K562 (cell line): ENCODE measurements at regions not wholly inside any gene's neighbourhood (a gene's known extent, or its start where the extent isn't known, plus 50 kb on each side); places are given as distances from the start of the nearest gene placed in this dataset.

ENCODE experiments used
- ATAC-seq: fragments of 200-7000 bp; cut with Tn5 transposase; 3 replicates; pipeline ENCODE4 v1.9.1; 2020; ENCODE audit warnings: moderate library complexity
- BruUV-seq: library from RNA; stranded (reverse); fragments of 400-500 nt; replicated peaks from 2 replicates; lab custom pipeline; 2021; lab: Mats Ljungman, UMichigan
- CTCF ChIA-PET: fragments of 300-600 bp; formaldehyde crosslinking; extraction: SDS; loops from one replicate; lab custom pipeline; 2021; ENCODE audit warnings: low intra/inter-chr PET ratio; lab: Yijun Ruan, JAX
- POLR2A ChIA-PET: fragments of 300-600, 350-650 bp; sonication (Branson Sonifier 250); formaldehyde crosslinking; extraction: SDS; loops from one replicate; lab custom pipeline; 2021; ENCODE audit warnings: antibody characterized with exemption, inconsistent platforms; lab: Yijun Ruan, JAX
- DNase-seq, 4 experiments: peaks; one replicate each; pipeline versions ENCODE4 v3.0.0 to v3.0.0-alpha.2; 2011 to 2018; ENCODE audit warnings: low spot score in 3 of 4, mixed read lengths in 3 of 4; ENCODE audit errors: extremely low read depth in 1 of 4
- FAIRE-seq: peaks from 2 replicates; lab custom pipeline; 2011; peaks lifted over from hg19 to GRCh38; lab: Jason Lieb, UNC
- H2AFZ ChIP-seq: 2 replicates; pipeline ENCODE4 v1.6.0; 2011; ENCODE audit warnings: low read depth, low read length, control low read depth, inconsistent platforms
- H3K27ac ChIP-seq: fragments of 200-600 bp; 3 replicates; pipeline ENCODE4 v1.8.0; 2011; ENCODE audit warnings: low read depth, mild to moderate bottlenecking, control low read depth, inconsistent platforms, low read length, moderate library complexity, mixed read lengths; ENCODE audit errors: extremely low read depth
- H3K27me3 ChIP-seq, 2 experiments: fragments of 300-600 bp in 1 of 2; 2 replicates in 1 of 2; 3 replicates in 1 of 2; pipeline versions ENCODE4 v1.6.0 to v1.8.0; 2011; ENCODE audit warnings: inconsistent platforms in 2 of 2, low read length in 2 of 2, mild to moderate bottlenecking in 1 of 2, mixed read lengths in 1 of 2, moderate library complexity in 1 of 2; ENCODE audit not compliant: control insufficient read depth in 2 of 2, insufficient read depth in 2 of 2
- H3K36me3 ChIP-seq: fragments of 300-600 bp; 3 replicates; pipeline ENCODE4 v1.8.0; 2011; ENCODE audit warnings: mild to moderate bottlenecking, low read length, inconsistent platforms; ENCODE audit not compliant: control insufficient read depth, insufficient read depth
- H3K4me1 ChIP-seq, 2 experiments: fragments of 200-600 bp in 1 of 2; replicated peaks in 1 of 2; 2 replicates in 1 of 2; 3 replicates in 1 of 2; pipeline versions ENCODE4 v1.5.1 to v1.8.0; 2011; ENCODE audit warnings: inconsistent platforms in 2 of 2, low read length in 2 of 2, mild to moderate bottlenecking in 1 of 2, mixed read lengths in 1 of 2, moderate library complexity in 1 of 2; ENCODE audit not compliant: control insufficient read depth in 2 of 2, insufficient read depth in 2 of 2
- H3K4me2 ChIP-seq: 2 replicates; pipeline ENCODE4 v1.6.1; 2011; ENCODE audit warnings: low read length, control low read depth, inconsistent platforms, mixed read lengths; ENCODE audit not compliant: insufficient read depth
- H3K4me3 ChIP-seq: fragments of 200-600 bp; sonication (generic), shearing (Covaris generic); 2 replicates; pipeline ENCODE4 v1.5.1; 2016; ENCODE audit warnings: control low read depth, inconsistent platforms
- H3K79me2 ChIP-seq: fragments of 200-600 bp; 3 replicates; pipeline ENCODE4 v1.8.0; 2011; ENCODE audit warnings: low read length, inconsistent platforms; ENCODE audit not compliant: control insufficient read depth, insufficient read depth
- H3K9ac ChIP-seq, 2 experiments: 2 replicates each; pipeline versions ENCODE4 v1.6.0 to v1.6.1; 2011; ENCODE audit warnings: low read depth in 2 of 2, low read length in 2 of 2, control low read depth in 1 of 2, inconsistent platforms in 1 of 2, mild to moderate bottlenecking in 1 of 2, mixed read lengths in 1 of 2; ENCODE audit not compliant: insufficient read depth in 1 of 2
- H3K9me1 ChIP-seq: one replicate; pipeline ENCODE4 v1.6.0; 2011; ENCODE audit warnings: inconsistent platforms, mild to moderate bottlenecking, low read length, moderate library complexity; ENCODE audit not compliant: control insufficient read depth, insufficient read depth
- H3K9me3 ChIP-seq: replicated peaks from 2 replicates; pipeline ENCODE4 v1.5.1; 2011; ENCODE audit warnings: low read depth, low read length, inconsistent platforms; ENCODE audit not compliant: control insufficient read depth, insufficient read depth
- H4K20me1 ChIP-seq: replicated peaks from 2 replicates; pipeline ENCODE4 v1.6.1; 2011; ENCODE audit warnings: low read length, inconsistent platforms, mixed read lengths; ENCODE audit not compliant: control insufficient read depth, insufficient read depth
- CREM ChIP-seq: IDR thresholded peaks from 2 replicates; pipeline ENCODE4 v1.6.1; 2014; ENCODE audit warnings: antibody characterized with exemption, low read depth
- CTBP1 ChIP-seq: fragments of 450-650 bp; IDR thresholded peaks from 2 replicates; pipeline ENCODE4 v1.6.1; 2016; ENCODE audit warnings: borderline replicate concordance
- FOXP4 ChIP-seq: sonication (generic); formaldehyde crosslinking; IDR thresholded peaks from 2 replicates; pipeline ENCODE4 v1.8.0; 2022; ENCODE audit warnings: mild to moderate bottlenecking, missing genetic modification reagents, borderline replicate concordance
- GTF2E2 ChIP-seq: fragments of 200-800 bp; sonication (Bioruptor generic); IDR thresholded peaks from 2 replicates; pipeline ENCODE4 v1.6.1; 2016; ENCODE audit warnings: missing genetic modification characterization, missing compliant biosample characterization
- HMGXB4 ChIP-seq: sonication (generic); formaldehyde crosslinking; IDR thresholded peaks from 2 replicates; pipeline ENCODE4 v1.8.1; 2023; ENCODE audit warnings: mild to moderate bottlenecking, missing genetic modification reagents
- HSF4 ChIP-seq: fragments of 250-450 bp; sonication (Bioruptor Pico); IDR thresholded peaks from 2 replicates; pipeline ENCODE4 v2.1.2; 2022; ENCODE audit warnings: mild to moderate bottlenecking, moderate library complexity, borderline replicate concordance
- MECOM ChIP-seq: fragments of 250-450 bp; sonication (Bioruptor Pico); IDR thresholded peaks from 2 replicates; pipeline ENCODE4 v1.8.0; 2022; ENCODE audit warnings: inconsistent platforms
- SRF ChIP-seq, 2 experiments: fragments of 250-450, 450-650 bp in 1 of 2; sonication (Bioruptor Pico) in 1 of 2; sonication (generic) in 1 of 2; formaldehyde crosslinking; IDR thresholded peaks; 2 replicates each; pipeline versions ENCODE4 v1.5.0 to v1.5.1; 2020 to 2022; ENCODE audit warnings: mild to moderate bottlenecking in 1 of 2, missing genetic modification reagents in 1 of 2
- ZC3H4 ChIP-seq: sonication (generic); formaldehyde crosslinking; IDR thresholded peaks from 2 replicates; pipeline ENCODE4 v1.9.0; 2021; ENCODE audit warnings: missing genetic modification reagents, borderline replicate concordance
- ZNF609 ChIP-seq: sonication (generic); formaldehyde crosslinking; IDR thresholded peaks from 2 replicates; pipeline ENCODE4 v1.8.1; 2023; ENCODE audit warnings: missing genetic modification reagents, mild to moderate bottlenecking, borderline replicate concordance
- WGBS: fragments of 100-300 bp; shearing (Covaris generic); methylation state at CpG from one replicate; pipeline ENCODE4 v1.1.6; 2016; ENCODE audit warnings: low coverage, mixed read lengths; ENCODE audit not compliant: insufficient coverage; ENCODE audit errors: missing lambda C conversion rate; 5-methylcytosine and 5-hydroxymethylcytosine counted together
- in situ Hi-C: fragments of 300-500 bp; cut with MboI; formaldehyde crosslinking; loops from 4 replicates; pipeline ENCODE4 v1.15.0; 2018; ENCODE audit warnings: inconsistent platforms, mixed read lengths
- intact Hi-C: fragments of 100-400 bp; cut with micrococcal nuclease; formaldehyde crosslinking; loops from 2 replicates; pipeline ENCODE4 v1.14.2; 2022
- TF ChIP-seq, protein P1 (sequence below): fragments of 450-650 bp; IDR thresholded peaks from 2 replicates; pipeline ENCODE4 v1.6.1; 2016; ENCODE audit warnings: missing biosample characterization, missing genetic modification characterization

GRCh38 chr12:88750867-88751543 is 170.7 kb upstream of the KITLG start:
- no peak for FAIRE-seq
- ChIA-PET POLR2A (no interaction called here), CTCF (no interaction called here)
- no peak overlapping the region for H3K27ac ChIP-seq
- no peak overlapping the region for H3K4me3 ChIP-seq
- BruUV-seq: no TSS peak
- H3K27me3 ChIP-seq: no peaks in the 10 kb centered on the region
- H3K36me3 ChIP-seq: no peaks in the 10 kb centered on the region
- in situ Hi-C loops (no loop called here), intact Hi-C loops (no loop called here)
- no peaks in the 10 kb centered on the region for H4K20me1 ChIP-seq
- no peak overlapping the region for H2AFZ ChIP-seq
- no peaks in the 10 kb centered on the region for H3K9me3 ChIP-seq
- H3K4me2 ChIP-seq: no peak overlapping the region
- no peaks in the 10 kb centered on the region for H3K9me1 ChIP-seq
- ATAC-seq: no peak
- no peaks in the 10 kb centered on the region for H3K79me2 ChIP-seq
- DNase-seq: no peak
- no peaks in the 10 kb centered on the region for H3K4me1 ChIP-seq
- WGBS: 7% methylated on average over 1 of the region's 1 CpG
- no peak overlapping the region for H3K9ac ChIP-seq
- TF ChIP-seq CTBP1 (no peak), GTF2E2 (tag) (no peak), ZNF609 (CRISPR knock-in tag) (no peak), FOXP4 (CRISPR knock-in tag) (no peak), CREM (no peak), MECOM (CRISPR knock-in tag) (no peak), ZC3H4 (CRISPR knock-in tag) (no peak), HSF4 (CRISPR knock-in tag) (no peak), HMGXB4 (CRISPR knock-in tag) (no peak), SRF (CRISPR knock-in tag; IDR thresholded peaks at IDR 0.05) (no peak)
- TF ChIP-seq, protein P1, sequence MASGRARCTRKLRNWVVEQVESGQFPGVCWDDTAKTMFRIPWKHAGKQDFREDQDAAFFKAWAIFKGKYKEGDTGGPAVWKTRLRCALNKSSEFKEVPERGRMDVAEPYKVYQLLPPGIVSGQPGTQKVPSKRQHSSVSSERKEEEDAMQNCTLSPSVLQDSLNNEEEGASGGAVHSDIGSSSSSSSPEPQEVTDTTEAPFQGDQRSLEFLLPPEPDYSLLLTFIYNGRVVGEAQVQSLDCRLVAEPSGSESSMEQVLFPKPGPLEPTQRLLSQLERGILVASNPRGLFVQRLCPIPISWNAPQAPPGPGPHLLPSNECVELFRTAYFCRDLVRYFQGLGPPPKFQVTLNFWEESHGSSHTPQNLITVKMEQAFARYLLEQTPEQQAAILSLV (tag): no peak
